ENCODE measurements at regions not wholly inside any gene's neighbourhood (a gene's known extent, or its start where the extent isn't known, plus 50 kb on each side); places are given as distances from the start of the nearest gene placed in this dataset.

GRCh38 chr7:86923527-86923926, 135.9 kb downstream of the ELAPOR2 start:
- TF ChIP-seq POU6F1 (CRISPR knock-in tag; IDR thresholded peaks at IDR 0.05; ENCODE audit: borderline replicate concordance, low read depth) (no peak), ARNTL (CRISPR knock-in tag; IDR thresholded peaks at IDR 0.05; ENCODE audit: borderline replicate concordance, low read depth) (no peak), TSHZ2 (CRISPR knock-in tag; IDR thresholded peaks at IDR 0.05) (no peak), ZC3H10 (CRISPR knock-in tag; IDR thresholded peaks at IDR 0.05) (no peak), GLIS3 (CRISPR knock-in tag; IDR thresholded peaks at IDR 0.05) (no peak), ISL1 (CRISPR knock-in tag; IDR thresholded peaks at IDR 0.05) (no peak), PATZ1 (CRISPR knock-in tag; IDR thresholded peaks at IDR 0.05; ENCODE audit: borderline replicate concordance) (no peak), ZNF70 (CRISPR knock-in tag; IDR thresholded peaks at IDR 0.05) (no peak), CSRNP3 (CRISPR knock-in tag; IDR thresholded peaks at IDR 0.05) (no peak), ZNF8 (CRISPR knock-in tag; IDR thresholded peaks at IDR 0.05) (no peak)
